ENCODE measurements at regions not wholly inside any gene's neighbourhood (a gene's known extent, or its start where the extent isn't known, plus 50 kb on each side); places are given as distances from the start of the nearest gene placed in this dataset.

- intact Hi-C loops (cut with DNase I) = no loop called here
- H3K4me3 ChIP-seq = no peak overlapping the region
- H3K9me3 ChIP-seq = no peaks in the 10 kb centered on the region
- no peaks in the 10 kb centered on the region for H3K27me3 ChIP-seq
- DNase-seq (no peak), ATAC-seq (no peak)
- H3K4me1 ChIP-seq = no peaks in the 10 kb centered on the region
- no peaks in the 10 kb centered on the region for H3K36me3 ChIP-seq
- TF ChIP-seq, protein P1, sequence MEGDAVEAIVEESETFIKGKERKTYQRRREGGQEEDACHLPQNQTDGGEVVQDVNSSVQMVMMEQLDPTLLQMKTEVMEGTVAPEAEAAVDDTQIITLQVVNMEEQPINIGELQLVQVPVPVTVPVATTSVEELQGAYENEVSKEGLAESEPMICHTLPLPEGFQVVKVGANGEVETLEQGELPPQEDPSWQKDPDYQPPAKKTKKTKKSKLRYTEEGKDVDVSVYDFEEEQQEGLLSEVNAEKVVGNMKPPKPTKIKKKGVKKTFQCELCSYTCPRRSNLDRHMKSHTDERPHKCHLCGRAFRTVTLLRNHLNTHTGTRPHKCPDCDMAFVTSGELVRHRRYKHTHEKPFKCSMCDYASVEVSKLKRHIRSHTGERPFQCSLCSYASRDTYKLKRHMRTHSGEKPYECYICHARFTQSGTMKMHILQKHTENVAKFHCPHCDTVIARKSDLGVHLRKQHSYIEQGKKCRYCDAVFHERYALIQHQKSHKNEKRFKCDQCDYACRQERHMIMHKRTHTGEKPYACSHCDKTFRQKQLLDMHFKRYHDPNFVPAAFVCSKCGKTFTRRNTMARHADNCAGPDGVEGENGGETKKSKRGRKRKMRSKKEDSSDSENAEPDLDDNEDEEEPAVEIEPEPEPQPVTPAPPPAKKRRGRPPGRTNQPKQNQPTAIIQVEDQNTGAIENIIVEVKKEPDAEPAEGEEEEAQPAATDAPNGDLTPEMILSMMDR (IDR thresholded peaks at IDR 0.05) = no peak
- no peak overlapping the region for H3K27ac ChIP-seq
Measured at GRCh38 chr5:3299441-3299840, 296.2 kb upstream of the IRX1 start.

DNA sequence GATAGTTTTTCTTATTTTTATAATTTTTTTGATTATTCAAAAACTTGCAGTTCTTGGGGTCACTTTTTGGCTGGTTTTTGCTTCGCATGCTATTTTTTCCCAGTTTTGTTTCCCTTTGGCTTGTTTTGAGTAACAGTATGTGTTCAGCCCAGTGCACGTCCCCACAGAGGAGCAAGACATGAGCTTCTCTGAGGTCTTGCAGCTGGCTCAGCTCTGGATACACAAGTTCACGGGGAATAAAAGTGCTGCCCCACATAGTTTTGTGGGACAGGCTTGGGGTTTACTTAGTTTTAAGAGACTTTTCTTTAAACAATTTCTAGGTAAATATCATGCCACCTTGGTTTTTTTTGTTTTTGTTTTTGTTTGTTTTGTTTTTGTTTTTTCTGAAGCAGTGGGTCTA is 297.8 kb upstream of the IRX1 start:
- Histone ChIP-seq H3K4me3 (no peak overlapping the region), H3K4me1 (no peaks in the 10 kb centered on the region), H3K9me3 (no peaks in the 10 kb centered on the region), H3K36me3 (no peaks in the 10 kb centered on the region), H3K27ac (no peak overlapping the region), H3K27me3 (no peaks in the 10 kb centered on the region)
- TF ChIP-seq, protein P1 (IDR thresholded peaks at IDR 0.05) = no peak
- DNase-seq (no peak), ATAC-seq (no peak)
- intact Hi-C loops (cut with DNase I) = no loop called here

DNA sequence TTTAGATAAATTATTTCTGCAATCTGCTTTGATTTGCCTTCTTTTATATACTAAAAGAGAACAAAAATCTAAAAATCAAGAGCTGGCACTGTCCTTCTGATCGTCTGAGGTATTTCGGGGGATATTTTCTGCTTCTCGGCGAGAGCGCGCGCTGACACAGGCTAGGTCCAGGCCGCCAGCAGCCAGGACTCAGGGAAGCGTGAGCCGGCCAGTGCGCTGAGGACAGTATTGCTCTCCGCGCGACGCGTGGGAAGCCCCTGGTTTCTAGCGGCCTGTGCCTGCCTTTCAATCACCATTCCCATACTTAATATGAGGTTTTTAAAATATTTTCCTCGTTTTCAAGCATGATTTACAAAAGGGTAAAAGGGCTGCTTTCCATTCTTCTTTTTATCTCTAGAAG is 307.3 kb upstream of the IRX1 start:
- ATAC-seq (no peak), DNase-seq (no peak)
- TF ChIP-seq, protein P1 (IDR thresholded peaks at IDR 0.05) = no peak
- no peaks in the 10 kb centered on the region for H3K27me3 ChIP-seq
- no peak overlapping the region for H3K27ac ChIP-seq
- intact Hi-C loops (cut with DNase I) = no loop called here
- H3K9me3 ChIP-seq = no peaks in the 10 kb centered on the region
- H3K36me3 ChIP-seq = no peaks in the 10 kb centered on the region
- no peak overlapping the region for H3K4me3 ChIP-seq
- no peaks in the 10 kb centered on the region for H3K4me1 ChIP-seq

DNA sequence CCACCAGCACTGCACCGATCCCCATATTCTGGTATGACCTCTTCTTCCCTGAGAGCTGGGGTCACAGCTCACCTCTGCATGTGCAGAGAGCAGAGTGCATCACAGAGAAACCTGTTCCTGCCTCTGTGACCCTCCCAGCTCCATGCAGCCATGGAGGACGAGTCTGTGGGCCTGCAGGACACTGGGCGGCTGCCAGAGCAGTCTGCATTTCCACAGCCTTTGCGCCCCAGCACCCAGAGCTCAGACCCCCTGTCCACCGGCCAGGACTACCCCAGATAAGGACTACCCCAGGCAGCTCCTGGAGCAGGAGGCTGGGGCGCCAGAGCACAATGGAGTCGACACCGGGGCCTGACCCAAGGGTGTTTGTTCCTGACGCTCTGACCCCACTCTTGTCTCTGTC is 308.1 kb upstream of the IRX1 start:
- H3K27me3 ChIP-seq = no peaks in the 10 kb centered on the region
- DNase-seq (no peak), ATAC-seq (no peak)
- intact Hi-C loops (cut with DNase I) = no loop called here
- H3K27ac ChIP-seq = no peak overlapping the region
- no peaks in the 10 kb centered on the region for H3K36me3 ChIP-seq
- TF ChIP-seq, protein P1 (IDR thresholded peaks at IDR 0.05) = no peak
- H3K4me3 ChIP-seq = no peak overlapping the region
- no peaks in the 10 kb centered on the region for H3K4me1 ChIP-seq
- H3K9me3 ChIP-seq = no peaks in the 10 kb centered on the region

DNA sequence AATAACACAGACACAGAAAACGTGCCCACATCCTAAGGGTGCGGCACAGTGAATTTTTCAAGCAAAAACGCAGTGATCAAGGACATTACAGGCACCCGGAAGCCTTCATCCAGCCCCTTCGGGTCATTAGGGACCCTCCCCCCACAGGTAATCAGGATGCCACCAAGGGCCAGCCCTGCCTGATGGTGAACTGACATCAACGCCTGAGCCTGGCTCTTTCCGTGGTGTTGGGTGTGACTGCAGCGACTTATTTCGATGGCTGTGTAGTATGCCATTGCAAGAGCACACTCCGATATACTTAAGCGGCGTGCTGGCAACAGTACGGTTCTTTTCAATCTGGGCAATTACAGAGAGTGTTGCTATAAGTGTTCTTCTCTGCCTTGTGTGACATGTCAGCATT is 310.0 kb upstream of the IRX1 start:
- Histone ChIP-seq H3K36me3 (no peaks in the 10 kb centered on the region), H3K27ac (no peak overlapping the region), H3K4me1 (no peaks in the 10 kb centered on the region), H3K9me3 (no peaks in the 10 kb centered on the region), H3K4me3 (no peak overlapping the region), H3K27me3 (no peaks in the 10 kb centered on the region)
- intact Hi-C loops (cut with DNase I) = no loop called here
- TF ChIP-seq, protein P1 (IDR thresholded peaks at IDR 0.05) = no peak
- DNase-seq = no peak
- no peak for ATAC-seq

- Histone ChIP-seq H3K9me3 (no peaks in the 10 kb centered on the region), H3K4me3 (no peak overlapping the region), H3K27me3 (no peaks in the 10 kb centered on the region), H3K27ac (no peak overlapping the region), H3K4me1 (no peaks in the 10 kb centered on the region), H3K36me3 (no peaks in the 10 kb centered on the region)
- intact Hi-C loops (cut with DNase I) = no loop called here
- TF ChIP-seq, protein P1 (IDR thresholded peaks at IDR 0.05) = no peak
- ATAC-seq (no peak), DNase-seq (no peak)
Measured at GRCh38 chr5:3284506-3284905, 311.1 kb upstream of the IRX1 start.

Data from upper lobe of right lung (tissue), 1 donor.